HEK293 (cell line): ENCODE measurements at regions not wholly inside any gene's neighbourhood (a gene's known extent, or its start where the extent isn't known, plus 50 kb on each side); places are given as distances from the start of the nearest gene placed in this dataset.

Experiments
- CTCF ChIA-PET: fragments of 350-600 bp; formaldehyde crosslinking; extraction: SDS; loops from one replicate; lab custom pipeline; 2021; ENCODE audit warnings: antibody characterized with exemption; lab: Yijun Ruan, JAX
- POLR2A ChIA-PET: fragments of 300-600 bp; formaldehyde crosslinking; extraction: SDS; loops from one replicate; lab custom pipeline; 2020; ENCODE audit warnings: antibody characterized with exemption, inconsistent platforms; lab: Yijun Ruan, JAX
- H3K27ac ChIP-seq: fragments of 200-500 bp; sonication (Bioruptor generic); 2 replicates; pipeline ENCODE4 v1.5.1; 2014; ENCODE audit warnings: low read depth, low read length, control low read depth, inconsistent platforms; ENCODE audit errors: extremely low read depth
- H3K36me3 ChIP-seq, 2 experiments: fragments of 200-500 bp in 1 of 2; sonication (Bioruptor generic) in 1 of 2; 1 replicate in 1 of 2; 2 replicates in 1 of 2; pipeline ENCODE4 v1.5.1; 2014 to 2017; ENCODE audit warnings: inconsistent platforms in 2 of 2, low read length in 2 of 2; ENCODE audit not compliant: control insufficient read depth in 2 of 2, insufficient read depth in 1 of 2
- H3K4me1 ChIP-seq: fragments of 200-500 bp; sonication (Bioruptor generic); 2 replicates; pipeline ENCODE4 v1.5.1; 2014; ENCODE audit warnings: mild to moderate bottlenecking, low read length, inconsistent platforms; ENCODE audit not compliant: control insufficient read depth, insufficient read depth
- H3K4me3 ChIP-seq: 2 replicates; pipeline ENCODE4 v1.5.1; 2011; ENCODE audit warnings: low read depth, mild to moderate bottlenecking, control low read depth, low read length, moderate library complexity
- H3K9me3 ChIP-seq: fragments of 200-500 bp; sonication (Bioruptor generic); 2 replicates; pipeline ENCODE4 v1.5.1; 2014; ENCODE audit warnings: low read depth, low read length, inconsistent platforms; ENCODE audit not compliant: control insufficient read depth, insufficient read depth
- SP3 ChIP-seq: fragments of 450-650 bp; formaldehyde crosslinking; IDR thresholded peaks from 2 replicates; pipeline ENCODE4 v1.5.1; 2016; ENCODE audit warnings: missing biosample characterization, missing genetic modification characterization
- ZBTB26 ChIP-seq: fragments of 450-650 bp; formaldehyde crosslinking; optimal IDR thresholded peaks from 2 replicates; pipeline ENCODE3; 2016; ENCODE audit warnings: missing biosample characterization, mild to moderate bottlenecking, missing genetic modification characterization
- ZBTB48 ChIP-seq: fragments of 450-650 bp; formaldehyde crosslinking; IDR thresholded peaks from 2 replicates; pipeline ENCODE4 v1.5.1; 2016; ENCODE audit warnings: missing biosample characterization, missing genetic modification characterization
- ZBTB8A ChIP-seq: fragments of 450-650 bp; formaldehyde crosslinking; IDR thresholded peaks from 2 replicates; pipeline ENCODE4 v1.5.1; 2016; ENCODE audit warnings: missing biosample characterization, missing genetic modification characterization
- ZNF114 ChIP-seq: fragments of 450-650 bp; formaldehyde crosslinking; IDR thresholded peaks from 2 replicates; pipeline ENCODE4 v1.5.0; 2017; ENCODE audit warnings: missing biosample characterization, missing genetic modification characterization
- ZNF18 ChIP-seq: fragments of 450-650 bp; formaldehyde crosslinking; IDR thresholded peaks from 2 replicates; pipeline ENCODE4 v1.5.1; 2016; ENCODE audit warnings: missing biosample characterization, missing genetic modification characterization
- ZNF184 ChIP-seq: fragments of 450-650 bp; IDR thresholded peaks from 2 replicates; pipeline ENCODE4 v1.5.1; 2018; ENCODE audit warnings: missing biosample characterization, mild to moderate bottlenecking, missing genetic modification characterization
- ZNF239 ChIP-seq: fragments of 450-650 bp; formaldehyde crosslinking; IDR thresholded peaks from 2 replicates; pipeline ENCODE4 v1.5.1; 2016; ENCODE audit warnings: missing biosample characterization, missing genetic modification characterization
- ZNF335 ChIP-seq: fragments of 450-650 bp; formaldehyde crosslinking; conservative IDR thresholded peaks from 2 replicates; pipeline ENCODE4 v1.5.1; 2016; ENCODE audit warnings: missing biosample characterization, missing genetic modification characterization
- ZNF366 ChIP-seq: fragments of 450-650 bp; formaldehyde crosslinking; conservative IDR thresholded peaks from 2 replicates; pipeline ENCODE4 v1.5.1; 2016; ENCODE audit warnings: missing biosample characterization, missing genetic modification characterization
- ZNF394 ChIP-seq: fragments of 450-650 bp; formaldehyde crosslinking; IDR thresholded peaks from 2 replicates; pipeline ENCODE4 v1.5.1; 2016; ENCODE audit warnings: missing biosample characterization, missing genetic modification characterization, mild to moderate bottlenecking, moderate library complexity, borderline replicate concordance
- ZNF433 ChIP-seq: fragments of 450-650 bp; formaldehyde crosslinking; IDR thresholded peaks from 2 replicates; pipeline ENCODE4 v1.5.1; 2016; ENCODE audit warnings: missing biosample characterization, missing genetic modification characterization, low read depth
- ZNF654 ChIP-seq: fragments of 450-650 bp; formaldehyde crosslinking; IDR thresholded peaks from 2 replicates; pipeline ENCODE4 v1.5.1; 2016; ENCODE audit warnings: low read depth, missing biosample characterization, missing genetic modification characterization
- TF ChIP-seq, protein P1 (sequence below): fragments of 450-650 bp; formaldehyde crosslinking; conservative IDR thresholded peaks from 2 replicates; pipeline ENCODE4 v1.5.1; 2016; ENCODE audit warnings: low read depth, missing biosample characterization, missing genetic modification characterization
- TF ChIP-seq, protein P2 (sequence below): fragments of 450-650 bp; formaldehyde crosslinking; IDR thresholded peaks from 2 replicates; pipeline ENCODE4 v1.5.1; 2017; ENCODE audit warnings: missing biosample characterization, missing genetic modification characterization

DNA sequence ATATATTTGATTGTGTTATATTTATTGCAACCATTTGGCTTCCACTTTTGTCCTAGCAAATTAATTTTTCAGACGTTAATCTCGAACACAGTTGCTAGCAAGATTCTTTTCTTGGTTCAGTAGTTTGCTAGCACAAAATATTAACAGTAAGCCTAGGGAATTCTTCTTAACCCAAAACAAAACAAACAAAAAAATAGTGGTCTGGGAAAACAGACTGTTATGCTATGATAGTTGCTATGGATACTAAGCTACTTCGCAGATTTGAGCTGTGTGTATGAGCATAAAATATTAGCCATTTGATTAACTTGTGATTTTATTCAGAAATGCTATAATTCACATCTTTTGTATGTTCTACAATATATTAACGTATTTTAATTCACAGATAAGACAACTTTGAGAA is 541.5 kb upstream of the NETO1 start (continued):
- no peak for TF ChIP-seq ZNF18
- TF ChIP-seq SP3 (tag by site-specific recombination) = no peak
- no peak for TF ChIP-seq ZNF184

- no peak overlapping the region for H3K4me3 ChIP-seq
- no peak overlapping the region for H3K27ac ChIP-seq
- POLR2A ChIA-PET = no interaction called here
Measured at GRCh38 chr18:73408469-73408868, 540.7 kb upstream of the NETO1 start.

GRCh38 chr18:73407506-73407905 is 539.7 kb upstream of the NETO1 start:
- Histone ChIP-seq H3K4me1 (no peaks in the 10 kb centered on the region), H3K4me3 (no peak overlapping the region), H3K27ac (no peak overlapping the region), H3K36me3 (no peaks in the 10 kb centered on the region), H3K9me3 (no peaks in the 10 kb centered on the region)
- ChIA-PET POLR2A (no interaction called here), CTCF (no interaction called here)
- TF ChIP-seq, protein P1, sequence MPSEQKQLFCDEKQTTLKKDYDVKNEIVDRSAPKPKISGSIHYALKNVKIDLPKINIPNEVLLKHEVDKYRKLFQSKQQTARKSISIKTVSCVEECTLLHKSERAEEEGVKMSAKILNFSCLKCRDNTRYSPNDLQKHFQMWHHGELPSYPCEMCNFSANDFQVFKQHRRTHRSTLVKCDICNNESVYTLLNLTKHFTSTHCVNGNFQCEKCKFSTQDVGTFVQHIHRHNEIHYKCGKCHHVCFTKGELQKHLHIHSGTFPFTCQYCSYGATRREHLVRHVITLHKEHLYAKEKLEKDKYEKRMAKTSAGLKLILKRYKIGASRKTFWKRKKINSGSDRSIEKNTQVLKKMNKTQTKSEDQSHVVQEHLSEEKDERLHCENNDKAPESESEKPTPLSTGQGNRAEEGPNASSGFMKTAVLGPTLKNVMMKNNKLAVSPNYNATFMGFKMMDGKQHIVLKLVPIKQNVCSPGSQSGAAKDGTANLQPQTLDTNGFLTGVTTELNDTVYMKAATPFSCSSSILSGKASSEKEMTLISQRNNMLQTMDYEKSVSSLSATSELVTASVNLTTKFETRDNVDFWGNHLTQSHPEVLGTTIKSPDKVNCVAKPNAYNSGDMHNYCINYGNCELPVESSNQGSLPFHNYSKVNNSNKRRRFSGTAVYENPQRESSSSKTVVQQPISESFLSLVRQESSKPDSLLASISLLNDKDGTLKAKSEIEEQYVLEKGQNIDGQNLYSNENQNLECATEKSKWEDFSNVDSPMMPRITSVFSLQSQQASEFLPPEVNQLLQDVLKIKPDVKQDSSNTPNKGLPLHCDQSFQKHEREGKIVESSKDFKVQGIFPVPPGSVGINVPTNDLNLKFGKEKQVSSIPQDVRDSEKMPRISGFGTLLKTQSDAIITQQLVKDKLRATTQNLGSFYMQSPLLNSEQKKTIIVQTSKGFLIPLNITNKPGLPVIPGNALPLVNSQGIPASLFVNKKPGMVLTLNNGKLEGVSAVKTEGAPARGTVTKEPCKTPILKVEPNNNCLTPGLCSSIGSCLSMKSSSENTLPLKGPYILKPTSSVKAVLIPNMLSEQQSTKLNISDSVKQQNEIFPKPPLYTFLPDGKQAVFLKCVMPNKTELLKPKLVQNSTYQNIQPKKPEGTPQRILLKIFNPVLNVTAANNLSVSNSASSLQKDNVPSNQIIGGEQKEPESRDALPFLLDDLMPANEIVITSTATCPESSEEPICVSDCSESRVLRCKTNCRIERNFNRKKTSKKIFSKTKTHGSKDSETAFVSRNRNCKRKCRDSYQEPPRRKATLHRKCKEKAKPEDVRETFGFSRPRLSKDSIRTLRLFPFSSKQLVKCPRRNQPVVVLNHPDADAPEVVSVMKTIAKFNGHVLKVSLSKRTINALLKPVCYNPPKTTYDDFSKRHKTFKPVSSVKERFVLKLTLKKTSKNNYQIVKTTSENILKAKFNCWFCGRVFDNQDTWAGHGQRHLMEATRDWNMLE (tag by site-specific recombination) = no peak

More at GRCh38 chr18:73408469-73408868, 540.7 kb upstream of the NETO1 start:
- Histone ChIP-seq H3K4me1 (no peaks in the 10 kb centered on the region), H3K9me3 (no peaks in the 10 kb centered on the region), H3K36me3 (no peaks in the 10 kb centered on the region)
- CTCF ChIA-PET = no interaction called here
- TF ChIP-seq ZBTB8A (tag by site-specific recombination) = no peak
- TF ChIP-seq ZBTB48 (tag by site-specific recombination) = no peak

GRCh38 chr18:73384246-73384645 is 516.5 kb upstream of the NETO1 start:
- no peaks in the 10 kb centered on the region for H3K9me3 ChIP-seq
- no peak overlapping the region for H3K27ac ChIP-seq
- ChIA-PET POLR2A (no interaction called here), CTCF (no interaction called here)
- TF ChIP-seq ZNF366 (tag by site-specific recombination) (no peak), ZNF654 (tag by site-specific recombination) (no peak), ZNF394 (tag by site-specific recombination) (no peak), SP3 (tag by site-specific recombination) (no peak), ZNF335 (tag by site-specific recombination) (no peak), ZBTB26 (tag by site-specific recombination) (no peak), ZNF239 (tag by site-specific recombination) (no peak), ZNF114 (tag by site-specific recombination) (no peak), ZNF433 (tag by site-specific recombination) (no peak)
- TF ChIP-seq, protein P2, sequence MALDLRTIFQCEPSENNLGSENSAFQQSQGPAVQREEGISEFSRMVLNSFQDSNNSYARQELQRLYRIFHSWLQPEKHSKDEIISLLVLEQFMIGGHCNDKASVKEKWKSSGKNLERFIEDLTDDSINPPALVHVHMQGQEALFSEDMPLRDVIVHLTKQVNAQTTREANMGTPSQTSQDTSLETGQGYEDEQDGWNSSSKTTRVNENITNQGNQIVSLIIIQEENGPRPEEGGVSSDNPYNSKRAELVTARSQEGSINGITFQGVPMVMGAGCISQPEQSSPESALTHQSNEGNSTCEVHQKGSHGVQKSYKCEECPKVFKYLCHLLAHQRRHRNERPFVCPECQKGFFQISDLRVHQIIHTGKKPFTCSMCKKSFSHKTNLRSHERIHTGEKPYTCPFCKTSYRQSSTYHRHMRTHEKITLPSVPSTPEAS (tag by site-specific recombination) = no peak
- H3K4me3 ChIP-seq = no peak overlapping the region
- no peaks in the 10 kb centered on the region for H3K4me1 ChIP-seq
- H3K36me3 ChIP-seq = no peaks in the 10 kb centered on the region
